Glutamatergic neuron (in vitro differentiated cells): ENCODE measurements at regions not wholly inside any gene's neighbourhood (a gene's known extent, or its start where the extent isn't known, plus 50 kb on each side); places are given as distances from the start of the nearest gene placed in this dataset.

Experiments used
- DNase-seq: peaks from one replicate; pipeline ENCODE4 v3.0.0; 2022
- H3K27ac Mint-ChIP-seq: one replicate; pipeline ENCODE4 v1.8.0; 2020; ENCODE audit warnings: mild to moderate bottlenecking, mixed read lengths, inconsistent platforms; ENCODE audit not compliant: unreplicated experiment
- H3K27me3 Mint-ChIP-seq: one replicate; pipeline ENCODE4 v1.8.0; 2020; ENCODE audit warnings: mild to moderate bottlenecking, moderate library complexity, mixed read lengths, inconsistent platforms; ENCODE audit not compliant: unreplicated experiment
- H3K36me3 Mint-ChIP-seq: one replicate; pipeline ENCODE4 v1.8.0; 2020; ENCODE audit warnings: mild to moderate bottlenecking, mixed read lengths, inconsistent platforms; ENCODE audit not compliant: unreplicated experiment
- H3K4me1 Mint-ChIP-seq: one replicate; pipeline ENCODE4 v1.8.0; 2020; ENCODE audit warnings: mild to moderate bottlenecking, low read depth, mixed read lengths, inconsistent platforms; ENCODE audit not compliant: unreplicated experiment
- H3K4me3 Mint-ChIP-seq: one replicate; pipeline ENCODE4 v1.8.0; 2020; ENCODE audit warnings: mild to moderate bottlenecking, mixed read lengths, inconsistent platforms; ENCODE audit not compliant: unreplicated experiment
- H3K9me3 Mint-ChIP-seq: one replicate; pipeline ENCODE4 v1.8.0; 2020; ENCODE audit warnings: mild to moderate bottlenecking, moderate library complexity, mixed read lengths, inconsistent platforms; ENCODE audit not compliant: unreplicated experiment
- TF ChIP-seq, protein P1 (sequence below): fragments of 200-600 bp; sonication (generic); IDR thresholded peaks from one replicate; pipeline ENCODE4 v1.5.0; 2021; ENCODE audit not compliant: partially characterized antibody, unreplicated experiment

DNA sequence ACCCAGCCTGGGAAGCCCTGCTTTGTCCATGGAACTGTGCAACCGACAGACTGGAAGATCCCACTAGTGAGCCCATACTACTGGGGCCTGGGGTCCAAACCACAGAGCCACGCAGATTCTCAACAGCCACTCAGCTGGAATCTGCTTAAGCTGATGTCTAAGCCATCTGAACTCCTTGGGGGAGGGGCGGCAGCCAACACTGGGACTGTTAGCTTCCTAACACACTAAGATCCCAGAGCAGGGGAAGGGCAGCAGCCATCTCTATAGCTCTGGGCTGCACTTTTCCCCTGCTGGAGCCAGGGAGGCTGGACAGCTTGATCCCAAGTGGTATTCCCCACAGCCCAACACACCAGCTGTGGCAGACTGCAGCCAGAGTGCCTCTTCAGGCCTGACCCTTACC is 118.3 kb downstream of the RPRM start:
- Mint-ChIP-seq H3K36me3 (no peaks in the 10 kb centered on the region), H3K4me1 (no peaks in the 10 kb centered on the region), H3K27me3 (no peaks in the 10 kb centered on the region), H3K9me3 (peaks cover 1% of the 10 kb centered on the region), H3K27ac (no peak overlapping the region), H3K4me3 (no peak overlapping the region)
- DNase-seq: peak; percentile 31
- TF ChIP-seq, protein P1, sequence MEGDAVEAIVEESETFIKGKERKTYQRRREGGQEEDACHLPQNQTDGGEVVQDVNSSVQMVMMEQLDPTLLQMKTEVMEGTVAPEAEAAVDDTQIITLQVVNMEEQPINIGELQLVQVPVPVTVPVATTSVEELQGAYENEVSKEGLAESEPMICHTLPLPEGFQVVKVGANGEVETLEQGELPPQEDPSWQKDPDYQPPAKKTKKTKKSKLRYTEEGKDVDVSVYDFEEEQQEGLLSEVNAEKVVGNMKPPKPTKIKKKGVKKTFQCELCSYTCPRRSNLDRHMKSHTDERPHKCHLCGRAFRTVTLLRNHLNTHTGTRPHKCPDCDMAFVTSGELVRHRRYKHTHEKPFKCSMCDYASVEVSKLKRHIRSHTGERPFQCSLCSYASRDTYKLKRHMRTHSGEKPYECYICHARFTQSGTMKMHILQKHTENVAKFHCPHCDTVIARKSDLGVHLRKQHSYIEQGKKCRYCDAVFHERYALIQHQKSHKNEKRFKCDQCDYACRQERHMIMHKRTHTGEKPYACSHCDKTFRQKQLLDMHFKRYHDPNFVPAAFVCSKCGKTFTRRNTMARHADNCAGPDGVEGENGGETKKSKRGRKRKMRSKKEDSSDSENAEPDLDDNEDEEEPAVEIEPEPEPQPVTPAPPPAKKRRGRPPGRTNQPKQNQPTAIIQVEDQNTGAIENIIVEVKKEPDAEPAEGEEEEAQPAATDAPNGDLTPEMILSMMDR: no peak

DNA sequence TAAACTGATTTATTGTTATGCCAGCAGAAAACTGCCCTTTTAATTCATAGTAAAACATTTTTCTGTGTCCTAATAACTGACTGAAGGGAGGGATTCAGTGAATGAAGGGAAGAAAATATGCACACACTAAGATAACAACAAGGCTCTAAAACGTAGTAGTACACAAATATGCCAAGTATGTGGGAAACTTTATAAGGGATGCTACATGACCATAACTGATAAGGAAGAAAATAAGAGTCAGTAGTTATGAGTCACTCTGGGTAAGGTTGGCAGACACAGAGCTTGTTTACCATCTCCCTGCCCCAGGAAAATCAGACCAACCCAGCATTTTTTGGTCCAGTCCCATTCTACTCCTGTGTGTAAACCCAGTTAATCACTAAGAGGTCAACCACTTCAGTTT is 124.2 kb downstream of the RPRM start:
- no peaks in the 10 kb centered on the region for H3K36me3 Mint-ChIP-seq
- TF ChIP-seq, protein P1: no peak
- no peaks in the 10 kb centered on the region for H3K4me1 Mint-ChIP-seq
- no peak overlapping the region for H3K4me3 Mint-ChIP-seq
- DNase-seq: no peak
- H3K9me3 Mint-ChIP-seq: no peaks in the 10 kb centered on the region
- H3K27me3 Mint-ChIP-seq: no peaks in the 10 kb centered on the region
- H3K27ac Mint-ChIP-seq: no peak overlapping the region

DNA sequence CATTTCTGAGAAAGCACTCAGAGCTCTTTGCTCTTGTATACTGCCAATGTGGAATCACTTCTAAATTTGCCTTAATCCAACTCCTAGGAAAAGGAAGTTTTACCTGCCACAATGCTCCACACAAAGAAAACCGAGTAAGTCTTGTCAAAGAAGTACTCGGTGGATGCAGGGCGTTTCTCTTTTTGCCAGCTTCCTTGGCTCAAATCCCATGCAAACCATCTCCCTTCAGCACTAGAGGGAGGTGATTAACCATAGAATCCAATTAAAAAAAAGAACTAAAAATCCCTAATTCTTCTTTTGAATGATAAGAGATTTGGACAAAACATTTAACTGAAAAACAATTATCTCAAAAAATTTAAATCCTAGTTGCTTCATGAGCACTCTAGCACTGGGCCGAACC is 129.0 kb downstream of the RPRM start:
- H3K4me3 Mint-ChIP-seq: no peak overlapping the region
- H3K9me3 Mint-ChIP-seq: no peaks in the 10 kb centered on the region
- TF ChIP-seq, protein P1: no peak
- no peak overlapping the region for H3K27ac Mint-ChIP-seq
- H3K27me3 Mint-ChIP-seq: peaks cover 2% of the 10 kb centered on the region
- H3K36me3 Mint-ChIP-seq: no peaks in the 10 kb centered on the region
- DNase-seq: no peak
- peaks cover 1% of the 10 kb centered on the region for H3K4me1 Mint-ChIP-seq

DNA sequence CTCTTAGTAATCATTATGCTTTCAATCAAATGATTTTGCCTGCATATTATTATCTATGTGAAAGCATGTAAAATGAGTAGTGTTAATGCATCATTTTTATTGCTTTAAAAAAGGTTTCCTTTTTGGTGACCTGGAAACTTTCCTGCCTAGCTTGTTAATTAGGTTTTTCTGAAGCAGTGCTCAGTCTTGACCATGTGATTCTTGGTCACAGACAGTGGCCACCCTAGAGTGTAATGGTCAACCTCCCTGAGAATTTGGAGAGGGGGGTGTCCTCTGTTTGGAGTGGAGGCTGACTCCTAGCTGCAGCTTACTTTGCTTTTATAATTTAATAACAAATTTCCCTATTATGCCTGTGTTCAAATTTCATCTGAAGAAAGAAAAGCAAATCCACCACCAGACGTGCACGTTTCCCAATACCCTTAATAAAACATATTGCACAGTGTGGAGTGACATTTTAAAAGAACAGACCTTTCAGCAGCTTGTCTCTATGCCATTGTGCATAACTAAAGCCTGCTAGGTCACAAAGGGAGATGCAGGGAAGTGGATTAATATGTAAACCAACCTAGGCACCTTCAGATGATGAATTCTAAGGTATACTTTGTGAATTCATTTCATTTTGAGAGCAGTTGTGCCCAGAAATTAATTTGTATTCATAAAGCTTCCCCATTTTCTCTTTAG is 130.6 kb downstream of the RPRM start:
- H3K9me3 Mint-ChIP-seq: no peaks in the 10 kb centered on the region
- no peak overlapping the region for H3K27ac Mint-ChIP-seq
- H3K4me3 Mint-ChIP-seq: no peak overlapping the region
- DNase-seq: no peak
- peaks cover 6% of the 10 kb centered on the region for H3K4me1 Mint-ChIP-seq
- TF ChIP-seq, protein P1: no peak
- H3K36me3 Mint-ChIP-seq: no peaks in the 10 kb centered on the region
- peaks cover 2% of the 10 kb centered on the region for H3K27me3 Mint-ChIP-seq

DNA sequence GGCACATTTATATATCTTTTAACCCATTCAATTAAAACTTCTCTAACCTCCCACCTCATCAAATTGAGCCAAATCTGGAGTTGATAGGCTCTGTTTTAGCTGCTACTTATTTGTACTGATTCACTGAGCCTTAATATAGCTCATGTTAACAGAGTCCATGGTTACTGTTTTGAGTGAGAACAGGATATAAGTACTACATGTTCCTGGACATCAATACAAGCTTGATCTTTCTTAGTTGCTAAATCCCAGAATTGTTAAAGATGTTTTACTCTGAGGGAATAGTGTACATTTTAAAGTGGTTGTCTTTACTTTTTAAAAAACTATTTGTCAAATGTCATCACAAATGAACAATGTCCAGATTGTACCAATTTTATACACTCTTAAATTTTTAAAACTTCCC is 157.7 kb downstream of the RPRM start:
- Mint-ChIP-seq H3K27ac (no peak overlapping the region), H3K9me3 (peaks cover 2% of the 10 kb centered on the region), H3K27me3 (peaks cover 2% of the 10 kb centered on the region), H3K4me3 (no peak overlapping the region), H3K36me3 (no peaks in the 10 kb centered on the region), H3K4me1 (no peaks in the 10 kb centered on the region)
- no peak for DNase-seq
- TF ChIP-seq, protein P1: no peak
